H1 (cell line): ENCODE measurements at regions not wholly inside any gene's neighbourhood (a gene's known extent, or its start where the extent isn't known, plus 50 kb on each side); places are given as distances from the start of the nearest gene placed in this dataset.

Source experiments
- ATF2 ChIP-seq: IDR thresholded peaks from 2 replicates; pipeline ENCODE4 v1.6.1; 2012; ENCODE audit warnings: low read length, inconsistent platforms
- CTCF ChIP-seq, 3 experiments: IDR thresholded peaks; 1 replicate in 2 of 3; 2 replicates in 1 of 3; pipeline versions ENCODE4 v1.5.1 to v1.6.1; 2011; ENCODE audit warnings: low read length in 3 of 3, mild to moderate bottlenecking in 3 of 3, inconsistent platforms in 2 of 3, low read depth in 1 of 3, moderate library complexity in 1 of 3; ENCODE audit not compliant: insufficient read depth in 1 of 3; ENCODE audit errors: control extremely low read depth in 1 of 3
- NRF1 ChIP-seq: IDR thresholded peaks from 2 replicates; pipeline ENCODE4 v1.6.1; 2011; ENCODE audit warnings: mild to moderate bottlenecking, low read depth, low read length, improper control_type of control experiment

- no peak for TF ChIP-seq ATF2
- no peak for TF ChIP-seq NRF1
- TF ChIP-seq CTCF (IDR thresholded peaks at IDR 0.05; ENCODE audit: control extremely low read depth in 1 of 3, insufficient read depth in 1 of 3, low read depth in 1 of 3, low read length in 3 of 3), result no peak
Observed at GRCh38 chr6:113142671-113143174, 714.4 kb upstream of the MARCKS start.
